HuH-7.5 (cell line): ENCODE measurements at regions not wholly inside any gene's neighbourhood (a gene's known extent, or its start where the extent isn't known, plus 50 kb on each side); places are given as distances from the start of the nearest gene placed in this dataset.
"Not testable (repeated sequence)": the region's sequence is repeated elsewhere in the genome, so short reads cannot be mapped to it uniquely, and the experiment has no call there.

Experiments
- DNase-seq: peaks from one replicate; pipeline ENCODE4 v3.0.0; 2011; ENCODE audit warnings: low spot score

DNA sequence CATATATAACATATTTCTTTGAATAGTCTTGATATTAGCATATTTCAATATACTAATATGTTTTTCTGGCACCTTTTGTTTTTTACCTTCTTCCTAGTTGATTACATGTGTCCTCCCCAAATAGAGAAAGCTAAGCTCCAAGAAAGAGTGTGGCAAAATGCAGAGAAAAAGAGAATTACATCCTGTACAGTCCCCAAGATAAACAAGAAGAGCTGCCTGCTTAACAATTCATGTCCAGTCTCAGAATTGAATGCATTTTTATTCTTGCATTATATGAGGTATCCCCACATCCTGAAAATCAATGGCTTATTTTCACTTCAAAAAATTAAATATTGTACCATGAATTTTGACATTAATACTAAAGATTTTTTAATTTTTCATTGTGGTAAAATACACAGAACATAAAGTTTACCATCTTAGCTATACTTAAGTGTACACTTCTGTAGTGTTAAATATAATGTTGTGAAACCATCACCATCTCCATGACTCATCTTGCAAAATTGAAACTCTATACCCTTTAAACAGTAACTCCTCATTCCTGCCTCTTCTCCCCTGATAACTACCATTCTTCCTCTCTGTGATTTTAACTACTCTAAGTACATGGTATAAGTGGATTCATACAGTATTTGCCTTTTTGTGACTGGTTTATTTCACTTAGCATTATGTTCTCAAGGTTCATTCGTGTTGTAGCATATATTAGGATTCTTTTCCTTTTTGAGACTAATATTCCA is 490.3 kb downstream of the COL12A1 start:
- no peak for DNase-seq

- no peak for DNase-seq
These were observed 491.9 kb downstream of the COL12A1 start for GRCh38 chr6:74713941-74714340.

DNA sequence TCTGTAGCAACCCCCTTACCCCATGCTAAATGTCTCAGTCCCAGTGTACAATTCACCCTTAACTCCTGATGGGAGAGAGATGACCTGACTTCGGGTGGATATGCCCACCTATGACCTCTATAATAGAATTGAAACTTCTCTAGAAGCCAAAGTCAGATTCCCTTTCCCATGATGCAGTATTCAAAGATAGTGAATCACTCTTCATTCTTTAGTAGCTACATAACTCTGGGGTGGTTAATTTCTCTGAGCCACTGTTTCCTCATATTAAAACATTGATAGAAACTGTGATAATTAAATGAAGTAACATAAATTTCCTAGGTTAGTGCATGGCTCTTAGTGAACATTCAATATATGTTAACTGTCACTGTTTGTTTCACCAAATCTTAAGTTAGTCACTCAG is 500.4 kb downstream of the COL12A1 start:
- DNase-seq, result no peak

DNA sequence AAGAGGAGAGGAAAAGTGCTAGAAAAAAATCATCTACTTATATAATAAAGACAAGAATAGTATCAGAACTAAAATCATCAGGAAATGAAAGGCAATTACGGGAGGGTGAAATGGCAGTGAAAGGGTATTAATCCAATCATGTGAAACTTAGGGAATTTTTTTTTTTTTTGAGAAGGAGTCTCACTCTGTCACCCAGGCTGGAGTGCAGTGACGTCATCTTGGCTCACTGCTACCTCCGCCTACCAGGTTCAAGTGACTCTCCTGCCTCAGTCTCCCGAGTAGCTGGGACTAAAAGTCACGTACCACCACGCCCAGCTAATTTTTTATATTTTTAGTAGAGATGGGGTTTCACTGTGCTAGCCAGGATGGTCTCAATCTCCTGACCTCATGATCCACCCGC is 501.3 kb downstream of the COL12A1 start:
- not testable (repeated sequence) for DNase-seq

- DNase-seq, result no peak
These were observed 515.5 kb downstream of the COL12A1 start for GRCh38 chr6:74690365-74690764.

GRCh38 chr6:74689601-74690000 is 516.3 kb downstream of the COL12A1 start:
- DNase-seq, result no peak

- no peak for DNase-seq
These were observed 528.4 kb downstream of the COL12A1 start for GRCh38 chr6:74677463-74677862.

GRCh38 chr6:74676906-74677305 is 528.9 kb downstream of the COL12A1 start:
- DNase-seq, result no peak

GRCh38 chr6:74674377-74674776 is 531.5 kb downstream of the COL12A1 start:
- DNase-seq, result no peak

GRCh38 chr6:74671558-74672025 is 534.3 kb downstream of the COL12A1 start:
- no peak for DNase-seq

DNA sequence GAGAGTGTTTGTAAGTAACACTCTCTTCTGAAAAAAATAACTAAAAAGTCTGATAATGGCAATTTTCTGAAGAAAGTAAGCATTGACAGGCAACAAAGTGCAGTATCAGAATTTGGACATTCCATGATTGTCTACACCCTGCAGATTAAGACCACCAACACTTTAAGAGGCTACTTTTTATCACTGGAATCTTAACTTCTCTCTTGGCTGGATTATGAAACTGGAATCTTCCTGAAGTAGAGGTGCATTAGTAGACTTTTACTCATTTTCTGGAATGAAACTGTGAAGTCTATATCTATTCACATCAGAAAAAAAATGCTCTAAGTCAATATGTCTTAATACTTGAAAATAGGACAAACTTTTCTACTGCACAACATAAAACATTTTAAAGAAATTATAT is 547.5 kb downstream of the COL12A1 start:
- DNase-seq, result no peak

DNA sequence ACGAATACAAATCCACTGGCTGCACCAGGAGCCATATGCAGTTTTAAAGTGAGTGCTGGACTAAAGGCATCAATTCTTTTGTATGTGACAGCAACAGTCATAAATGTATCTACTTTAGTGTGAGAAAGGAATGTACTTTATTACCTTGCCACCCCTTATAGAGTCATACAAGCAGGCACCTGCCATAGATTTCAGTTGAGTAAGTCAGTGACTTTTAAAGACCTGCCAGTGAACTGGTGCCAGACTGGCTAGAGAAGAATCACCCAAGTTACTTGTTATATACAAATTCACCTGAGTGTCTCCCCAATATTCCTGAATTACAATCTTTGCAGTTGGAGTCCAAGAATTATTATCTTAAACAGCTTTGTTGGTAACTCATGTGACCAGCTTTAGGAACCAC is 547.9 kb downstream of the COL12A1 start:
- no peak for DNase-seq

DNA sequence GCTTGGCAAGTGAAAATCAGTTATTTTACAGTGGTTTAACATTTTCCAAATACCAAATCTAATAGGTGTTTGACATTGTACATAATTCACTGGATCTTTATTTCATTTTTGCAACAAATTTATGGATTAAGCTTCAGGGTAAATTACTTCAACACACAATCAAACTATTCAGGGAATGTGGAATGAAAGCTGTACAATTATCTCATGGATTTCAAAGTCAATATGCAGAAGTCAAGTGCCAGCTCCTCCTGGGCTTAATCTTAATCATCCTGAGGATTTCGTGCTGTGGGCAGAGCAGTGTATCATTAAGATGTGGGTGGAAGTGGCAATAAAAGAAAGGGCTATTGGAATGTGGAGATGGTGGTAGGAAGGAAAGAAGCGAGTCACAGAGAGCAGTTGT is 548.8 kb downstream of the COL12A1 start:
- no peak for DNase-seq

DNA sequence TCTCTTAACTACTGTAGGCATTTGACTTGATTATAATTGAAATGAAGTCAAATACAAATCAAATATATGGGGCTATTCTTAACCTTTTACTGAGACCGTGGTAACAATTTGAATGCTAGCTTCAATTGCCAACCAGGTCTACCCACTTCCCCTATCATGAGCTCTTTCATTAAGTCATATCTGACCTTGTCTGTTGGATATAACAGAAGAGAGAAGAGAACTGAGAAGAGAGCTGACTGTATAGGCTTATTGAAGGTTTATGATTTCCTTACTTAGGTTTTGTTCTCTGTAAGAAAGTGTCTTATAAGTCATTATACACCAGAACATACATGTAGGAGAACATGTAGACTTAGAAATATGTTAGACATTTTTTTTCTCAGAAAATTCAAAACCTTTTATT is 549.4 kb downstream of the COL12A1 start:
- DNase-seq, result no peak

GRCh38 chr6:74654296-74654695 is 551.6 kb downstream of the COL12A1 start:
- no peak for DNase-seq

GRCh38 chr6:74651948-74652842 is 553.7 kb downstream of the COL12A1 start:
- DNase-seq, result no peak

DNA sequence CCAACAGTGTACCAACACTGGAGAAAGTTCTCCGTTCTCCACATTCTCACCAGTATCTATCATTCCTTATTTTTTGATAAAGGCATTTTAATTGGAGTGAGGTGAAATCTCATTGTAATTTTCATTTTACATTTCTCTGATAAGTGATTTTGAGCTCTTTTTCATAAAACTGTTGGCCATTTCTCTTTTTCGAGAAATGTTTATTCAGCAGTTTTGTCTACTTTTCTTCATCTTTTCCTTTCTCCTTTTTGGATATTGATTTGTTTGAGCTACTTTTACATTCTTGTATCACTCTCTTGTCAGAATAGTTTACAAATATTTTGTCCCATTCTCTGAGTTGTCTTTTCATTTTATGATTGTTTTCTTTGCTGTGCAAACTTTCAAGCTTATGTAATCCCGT is 555.2 kb downstream of the COL12A1 start:
- no peak for DNase-seq

DNA sequence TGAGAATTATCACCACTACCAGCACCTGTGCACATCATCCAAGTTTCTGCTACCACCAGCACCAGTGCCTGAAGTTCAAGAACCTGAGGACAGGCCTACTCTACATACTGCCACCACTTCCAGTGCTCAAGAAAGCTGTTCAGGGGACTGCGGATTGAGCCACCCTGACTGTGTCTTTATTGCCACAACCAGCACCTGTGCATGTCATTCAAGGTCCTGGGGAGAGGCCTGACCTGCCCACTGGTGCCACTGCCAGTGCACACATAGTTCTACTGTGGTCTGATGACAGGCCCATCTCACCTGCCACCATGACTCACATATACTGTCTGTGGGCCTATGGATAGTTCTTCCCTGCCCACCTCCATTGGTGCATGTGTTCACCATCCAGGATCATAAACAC is 559.4 kb downstream of the COL12A1 start:
- no peak for DNase-seq

- DNase-seq, result no peak
These were observed 560.6 kb downstream of the COL12A1 start for GRCh38 chr6:74645108-74645849.

DNA sequence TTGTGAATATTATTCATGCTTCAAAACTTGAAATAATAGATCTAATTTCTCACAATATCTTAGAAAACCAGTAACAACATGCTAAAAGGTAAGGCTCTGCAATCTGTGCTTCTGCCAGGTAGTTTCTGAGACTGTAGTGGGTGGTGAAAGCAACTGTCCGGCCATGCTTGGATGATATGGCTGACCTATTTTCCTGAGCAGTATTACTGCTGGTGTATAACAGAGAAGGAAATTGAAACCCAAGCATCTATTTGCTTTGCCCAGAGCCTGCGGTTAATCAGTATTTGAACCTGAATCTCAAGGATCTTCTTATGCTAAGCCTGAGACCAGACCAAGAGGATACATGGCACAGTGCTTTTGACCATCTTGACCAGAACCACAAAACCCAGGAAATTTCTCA is 563.8 kb downstream of the COL12A1 start:
- no peak for DNase-seq

DNA sequence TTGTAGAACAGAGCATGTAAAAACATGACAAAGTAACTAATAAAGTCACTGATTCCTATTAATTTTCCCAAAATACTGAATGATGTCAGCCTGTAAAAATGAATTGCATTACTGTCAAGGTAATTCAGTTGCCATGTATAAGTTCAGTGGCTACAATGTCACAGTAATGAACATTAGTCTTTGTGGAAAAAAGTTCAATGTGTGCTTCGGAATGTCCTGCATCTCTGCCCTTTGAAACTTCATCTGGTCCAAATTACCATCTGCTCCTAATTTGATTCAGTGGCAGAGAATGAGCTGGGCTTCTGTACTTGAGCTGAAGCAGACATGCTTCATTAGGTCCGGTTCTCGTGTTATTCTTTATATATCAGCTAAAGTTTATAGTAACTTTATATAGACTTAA is 567.4 kb downstream of the COL12A1 start:
- no peak for DNase-seq

DNA sequence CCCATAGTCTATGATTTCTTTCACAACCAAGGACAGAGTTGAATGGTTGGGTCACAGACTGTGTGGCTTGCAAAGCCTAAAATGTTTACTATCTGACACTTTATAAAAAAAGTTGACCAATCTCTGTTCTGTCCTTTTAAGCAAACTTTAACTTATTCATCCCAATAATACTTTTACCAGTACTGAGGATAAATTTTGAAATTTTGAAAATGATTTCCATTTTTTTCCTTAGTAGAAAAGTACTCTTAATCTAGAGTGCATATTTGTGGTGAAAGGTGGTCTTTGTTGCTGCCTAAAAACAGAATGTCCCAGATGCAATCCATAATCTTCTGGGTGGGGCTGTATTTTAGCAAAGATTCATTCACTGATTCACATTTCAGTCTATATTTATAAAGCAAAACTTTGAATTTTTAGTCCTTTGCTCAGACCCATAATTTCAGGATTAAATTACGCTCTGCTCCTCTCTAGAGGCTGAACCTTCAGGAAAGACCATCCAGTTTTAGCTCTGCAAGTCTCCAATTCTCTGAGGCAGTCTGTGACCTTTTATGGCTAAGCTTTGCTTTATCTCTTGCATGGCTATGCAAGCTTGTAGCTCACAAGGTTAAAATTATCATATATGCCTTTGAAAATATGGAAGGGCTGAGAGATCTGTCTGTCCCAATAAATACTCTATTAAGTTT is 573.5 kb downstream of the COL12A1 start:
- DNase-seq, result no peak
